ENCODE measurements at regions not wholly inside any gene's neighbourhood (a gene's known extent, or its start where the extent isn't known, plus 50 kb on each side); places are given as distances from the start of the nearest gene placed in this dataset.
"Not testable (repeated sequence)": the region's sequence is repeated elsewhere in the genome, so short reads cannot be mapped to it uniquely, and the experiment has no call there.

GRCh38 chr18:40124107-40124506, 1830.9 kb upstream of the PIK3C3 start:
- Histone ChIP-seq H3K4me1 (no peaks in the 10 kb centered on the region), H3K27me3 (no peaks in the 10 kb centered on the region), H3K9me3 (no peaks in the 10 kb centered on the region), H3K36me3 (no peaks in the 10 kb centered on the region), H3K27ac (no peak overlapping the region), H3K4me3 (no peak overlapping the region)
- 59% methylated on average over 2 of the region's 2 CpGs for WGBS, 2 donors (ENCODE audit: low coverage in 1 of 2)
- DNase-seq: no peak
- TF ChIP-seq EP300 (IDR thresholded peaks at IDR 0.05; ENCODE audit: low read depth) (no peak), POLR2A (IDR thresholded peaks at IDR 0.05) (no peak), POLR2AphosphoS5 (IDR thresholded peaks at IDR 0.05) (no peak)
- TF ChIP-seq, protein P1, sequence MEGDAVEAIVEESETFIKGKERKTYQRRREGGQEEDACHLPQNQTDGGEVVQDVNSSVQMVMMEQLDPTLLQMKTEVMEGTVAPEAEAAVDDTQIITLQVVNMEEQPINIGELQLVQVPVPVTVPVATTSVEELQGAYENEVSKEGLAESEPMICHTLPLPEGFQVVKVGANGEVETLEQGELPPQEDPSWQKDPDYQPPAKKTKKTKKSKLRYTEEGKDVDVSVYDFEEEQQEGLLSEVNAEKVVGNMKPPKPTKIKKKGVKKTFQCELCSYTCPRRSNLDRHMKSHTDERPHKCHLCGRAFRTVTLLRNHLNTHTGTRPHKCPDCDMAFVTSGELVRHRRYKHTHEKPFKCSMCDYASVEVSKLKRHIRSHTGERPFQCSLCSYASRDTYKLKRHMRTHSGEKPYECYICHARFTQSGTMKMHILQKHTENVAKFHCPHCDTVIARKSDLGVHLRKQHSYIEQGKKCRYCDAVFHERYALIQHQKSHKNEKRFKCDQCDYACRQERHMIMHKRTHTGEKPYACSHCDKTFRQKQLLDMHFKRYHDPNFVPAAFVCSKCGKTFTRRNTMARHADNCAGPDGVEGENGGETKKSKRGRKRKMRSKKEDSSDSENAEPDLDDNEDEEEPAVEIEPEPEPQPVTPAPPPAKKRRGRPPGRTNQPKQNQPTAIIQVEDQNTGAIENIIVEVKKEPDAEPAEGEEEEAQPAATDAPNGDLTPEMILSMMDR (IDR thresholded peaks at IDR 0.05): no peak
- in situ Hi-C loops (cut with MboI; ENCODE audit: low pct_ligation_motif_present in 1 of 4, low pct_unique_long_range_greater_than_20kb in 1 of 4, low sequenced_read_pairs in 3 of 4) (no loop called here), intact Hi-C loops (cut with DNase I; ENCODE audit: low total_unique reads) (no loop called here)

DNA sequence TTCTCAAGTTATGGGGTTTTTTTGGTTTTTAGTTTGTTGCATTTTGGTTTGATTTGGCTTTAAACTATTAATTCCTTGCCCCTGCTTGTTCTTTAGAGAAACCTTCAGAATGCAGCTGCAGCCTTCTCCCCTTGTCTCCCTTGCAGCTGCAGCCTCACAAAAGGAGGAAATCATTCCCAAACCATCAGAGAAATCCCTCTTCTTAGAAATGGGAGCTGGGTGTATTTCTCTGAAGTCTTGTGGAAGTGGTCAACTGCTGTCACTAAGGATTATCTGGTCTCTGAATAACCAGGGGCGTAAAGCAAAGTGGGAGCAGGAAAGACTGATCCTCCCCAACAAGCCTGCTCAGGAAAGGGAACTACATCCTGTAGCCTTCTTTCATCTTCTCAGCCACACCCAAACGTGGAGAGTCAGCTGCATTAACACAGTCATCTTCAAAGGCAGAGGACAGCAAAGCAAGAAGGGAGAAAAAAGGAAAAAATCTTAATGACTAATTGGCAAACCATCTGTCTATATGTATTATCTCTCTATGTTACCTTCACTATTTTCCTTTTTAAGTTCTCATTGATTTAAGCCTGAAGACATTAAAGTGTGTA, 1834.1 kb upstream of the PIK3C3 start:
- Histone ChIP-seq H3K36me3 (no peaks in the 10 kb centered on the region), H3K4me1 (no peaks in the 10 kb centered on the region), H3K27me3 (no peaks in the 10 kb centered on the region), H3K27ac (no peak overlapping the region), H3K4me3 (no peak overlapping the region), H3K9me3 (no peaks in the 10 kb centered on the region)
- intact Hi-C loops (cut with DNase I; ENCODE audit: low total_unique reads) (no loop called here), in situ Hi-C loops (cut with MboI; ENCODE audit: low pct_ligation_motif_present in 1 of 4, low pct_unique_long_range_greater_than_20kb in 1 of 4, low sequenced_read_pairs in 3 of 4) (no loop called here)
- no peak for DNase-seq
- no peak for TF ChIP-seq POLR2AphosphoS5 (IDR thresholded peaks at IDR 0.05)
- no peak for TF ChIP-seq POLR2A (IDR thresholded peaks at IDR 0.05)
- no peak for TF ChIP-seq EP300 (IDR thresholded peaks at IDR 0.05; ENCODE audit: low read depth)
- TF ChIP-seq, protein P1 (IDR thresholded peaks at IDR 0.05): no peak
- 20 to 40% methylated on average over 1 to 2 of the region's 2 CpGs for WGBS, 2 donors (ENCODE audit: low coverage in 1 of 2)

DNA sequence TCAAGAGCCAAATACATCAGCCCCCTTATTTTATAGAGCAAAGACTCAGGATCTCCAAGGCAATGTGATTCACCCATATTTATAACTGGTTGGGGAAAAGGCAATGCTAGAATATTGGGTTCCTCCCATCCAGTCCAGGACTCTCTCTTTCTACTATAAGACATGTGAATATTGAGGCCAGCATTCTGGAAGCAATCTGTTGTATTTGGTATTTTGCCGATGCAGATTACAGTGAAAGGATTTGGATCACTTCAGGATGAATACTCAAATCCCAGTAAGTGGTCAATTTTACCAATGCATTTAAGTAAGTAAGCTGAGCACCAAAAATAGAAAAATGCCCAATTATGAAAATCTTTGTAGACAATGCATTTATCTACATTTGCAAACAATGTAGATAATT, 1834.7 kb upstream of the PIK3C3 start:
- H3K4me1 ChIP-seq: no peaks in the 10 kb centered on the region
- intact Hi-C loops (cut with DNase I; ENCODE audit: low total_unique reads): no loop called here
- no peaks in the 10 kb centered on the region for H3K9me3 ChIP-seq
- TF ChIP-seq, protein P1 (IDR thresholded peaks at IDR 0.05): no peak
- TF ChIP-seq POLR2A (IDR thresholded peaks at IDR 0.05) (no peak), EP300 (IDR thresholded peaks at IDR 0.05; ENCODE audit: low read depth) (no peak), POLR2AphosphoS5 (IDR thresholded peaks at IDR 0.05) (no peak)
- no peaks in the 10 kb centered on the region for H3K27me3 ChIP-seq
- in situ Hi-C loops (cut with MboI; ENCODE audit: low pct_ligation_motif_present in 1 of 4, low pct_unique_long_range_greater_than_20kb in 1 of 4, low sequenced_read_pairs in 3 of 4): no loop called here
- H3K4me3 ChIP-seq: no peak overlapping the region
- DNase-seq: no peak
- WGBS, 2 donors (ENCODE audit: low coverage in 1 of 2): 88 to 100% methylated on average over 1 of the region's 1 CpG
- H3K36me3 ChIP-seq: no peaks in the 10 kb centered on the region
- no peak overlapping the region for H3K27ac ChIP-seq

- WGBS, 2 donors (ENCODE audit: low coverage in 1 of 2): 83% methylated on average over 10 of the region's 10 CpGs; no CpG with 5 or more reads in 1 of the 2 donors
- DNase-seq: not testable (repeated sequence)
Measured at GRCh38 chr18:40119581-40119980, 1835.5 kb upstream of the PIK3C3 start.

GRCh38 chr18:40110455-40110854, 1844.6 kb upstream of the PIK3C3 start:
- in situ Hi-C loops (cut with MboI; ENCODE audit: low pct_ligation_motif_present in 1 of 4, low pct_unique_long_range_greater_than_20kb in 1 of 4, low sequenced_read_pairs in 3 of 4) (no loop called here), intact Hi-C loops (cut with DNase I; ENCODE audit: low total_unique reads) (no loop called here)
- Histone ChIP-seq H3K27ac (no peak overlapping the region), H3K4me1 (peaks cover 0 to 6% (median 0%) of the 10 kb centered on the region in 4 donors), H3K4me3 (no peak overlapping the region), H3K36me3 (no peaks in the 10 kb centered on the region), H3K9me3 (no peaks in the 10 kb centered on the region), H3K27me3 (no peaks in the 10 kb centered on the region)
- TF ChIP-seq EP300 (IDR thresholded peaks at IDR 0.05; ENCODE audit: low read depth) (no peak), POLR2A (IDR thresholded peaks at IDR 0.05) (no peak), POLR2AphosphoS5 (IDR thresholded peaks at IDR 0.05) (no peak)
- TF ChIP-seq, protein P1 (IDR thresholded peaks at IDR 0.05): no peak
- 78 to 93% methylated on average over 2 to 3 of the region's 3 CpGs for WGBS, 2 donors (ENCODE audit: low coverage in 1 of 2)
- DNase-seq: no peak

More at GRCh38 chr18:40119581-40119980, 1835.5 kb upstream of the PIK3C3 start:
- H3K9me3 ChIP-seq; in situ Hi-C loops (cut with MboI; ENCODE audit: low pct_ligation_motif_present in 1 of 4, low pct_unique_long_range_greater_than_20kb in 1 of 4, low sequenced_read_pairs in 3 of 4); H3K36me3 ChIP-seq; H3K4me1 ChIP-seq; H3K4me3 ChIP-seq; H3K27ac ChIP-seq; H3K27me3 ChIP-seq; intact Hi-C loops (cut with DNase I; ENCODE audit: low total_unique reads): not testable (repeated sequence)
